HUDEP-2 (cell line): ENCODE measurements at regions not wholly inside any gene's neighbourhood (a gene's known extent, or its start where the extent isn't known, plus 50 kb on each side); places are given as distances from the start of the nearest gene placed in this dataset.
"Not testable (repeated sequence)": the region's sequence is repeated elsewhere in the genome, so short reads cannot be mapped to it uniquely, and the experiment has no call there.

Experiments
- DNase-seq, 76 experiments: peaks; one replicate each; lab custom pipeline; 2025; ENCODE audit not compliant: unreplicated experiment in 76 of 76; lab: John Stamatoyannopoulos, UW

DNA sequence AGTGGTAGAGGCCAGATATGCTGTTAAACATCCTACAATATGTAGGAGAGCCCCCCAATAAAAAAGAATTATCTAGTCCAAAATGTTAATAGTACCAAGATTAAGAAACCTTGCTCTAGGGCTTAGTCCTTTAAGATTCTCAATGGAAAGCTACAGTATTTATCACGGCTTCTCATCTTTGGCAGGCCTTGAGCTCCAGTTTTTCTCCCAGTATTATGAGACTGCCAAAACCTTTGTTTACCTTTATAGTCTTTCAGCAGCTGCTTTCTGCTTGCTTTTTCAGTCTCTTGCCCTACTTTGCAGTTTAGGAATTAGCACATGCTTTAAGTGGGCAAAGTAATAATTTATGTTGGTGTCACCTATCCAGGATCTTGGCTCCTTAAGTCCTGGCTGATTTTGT is 59.7 kb downstream of the NHLRC1 start:
- peak in 2 of 76 experiments; percentile 8 to 12 for DNase-seq

- no peak for DNase-seq
Observed at GRCh38 chr6:18058429-18058828, 64.0 kb downstream of the NHLRC1 start.

DNA sequence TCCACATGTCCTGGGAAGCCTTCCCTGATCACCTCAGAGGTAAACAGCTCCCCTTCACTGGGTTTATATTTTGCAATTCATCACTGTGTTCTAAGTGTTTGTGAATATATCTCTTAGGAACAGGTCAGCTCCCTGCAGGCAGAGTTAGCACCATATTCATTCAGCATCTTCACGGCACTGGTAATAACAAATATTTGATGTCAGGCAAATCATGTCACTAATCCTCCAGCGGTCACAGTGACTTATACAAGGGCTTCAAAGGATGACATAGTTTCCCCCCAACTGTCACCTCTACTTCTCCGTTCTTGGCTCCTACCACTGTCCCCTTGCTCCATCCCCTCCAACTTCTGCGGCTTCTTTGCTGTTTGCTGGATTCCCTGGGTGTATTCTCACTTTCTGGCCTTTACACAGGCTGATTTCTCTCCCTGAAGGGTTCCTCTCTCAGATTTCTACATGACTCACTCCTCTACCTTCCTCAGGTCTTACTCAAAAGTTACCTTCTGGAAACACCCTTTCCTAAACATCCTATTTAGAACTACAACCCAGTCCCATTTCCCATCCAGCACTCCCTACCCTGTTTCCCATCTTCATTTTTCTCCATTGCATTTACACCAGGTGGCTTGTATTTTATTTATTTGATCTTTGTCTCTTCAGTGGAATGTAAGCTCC is 66.6 kb downstream of the NHLRC1 start:
- no peak for DNase-seq

DNA sequence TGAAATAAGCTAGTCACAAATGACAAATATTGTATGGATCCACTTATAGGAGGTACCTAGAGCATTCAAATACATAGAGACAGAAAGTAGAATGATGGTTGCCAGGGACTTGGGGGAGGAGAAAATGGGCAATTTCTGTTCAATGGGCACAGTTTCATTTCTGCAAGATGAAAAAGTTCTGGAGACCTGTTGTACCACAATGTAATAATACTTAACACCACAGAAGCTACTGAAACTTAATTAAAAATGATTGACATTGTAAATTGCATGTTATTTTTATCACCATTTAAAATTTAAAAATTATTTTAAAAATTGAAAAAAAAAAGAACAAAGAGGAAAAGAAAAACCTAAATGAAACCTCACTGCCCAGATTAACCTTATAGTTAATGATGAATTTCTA is 67.4 kb downstream of the NHLRC1 start:
- DNase-seq: no peak

DNA sequence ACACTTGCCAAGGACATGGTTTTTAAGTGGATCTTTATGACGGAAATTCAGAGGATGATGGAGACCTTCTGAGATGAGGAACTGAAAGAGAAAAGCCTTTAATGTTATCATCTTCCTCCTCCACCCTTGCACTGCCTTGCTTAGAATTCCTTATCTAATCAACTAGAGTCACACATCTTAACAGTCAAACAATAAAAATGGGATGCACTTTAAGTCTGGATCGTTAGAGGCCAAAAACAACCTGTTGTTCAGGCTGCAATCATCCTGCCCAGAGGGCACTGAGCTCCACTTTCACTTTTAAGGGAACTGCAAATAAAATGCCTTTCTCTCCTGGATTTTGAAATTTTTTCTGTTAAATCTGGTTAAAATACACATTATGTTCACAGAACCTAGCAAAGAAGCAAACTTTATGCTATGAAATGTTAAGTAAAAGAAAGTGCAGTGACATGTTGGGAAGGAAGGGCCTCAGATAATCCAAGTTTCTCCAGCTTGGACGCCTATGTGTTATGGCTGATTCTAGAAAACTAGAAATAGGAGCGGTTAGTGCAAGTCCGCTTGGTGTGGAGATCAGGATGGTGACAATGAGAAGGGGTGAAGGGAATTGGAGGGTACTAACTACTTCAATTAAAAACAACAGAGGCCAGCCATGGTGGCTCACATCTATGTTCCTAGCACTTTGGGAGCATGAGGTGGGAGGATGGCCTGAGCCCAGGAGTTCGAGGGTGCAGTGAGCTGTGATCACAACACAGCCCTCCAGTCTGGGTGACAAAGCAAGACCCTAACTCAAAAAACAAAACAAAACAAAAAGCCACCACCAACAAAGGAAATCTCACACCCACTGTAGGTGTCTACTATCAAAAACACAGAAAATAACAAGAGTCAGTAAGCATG is 66.4 kb upstream of the KIF13A start:
- peak in 60 of 76 experiments; percentile 8 to 92 (median 55) for DNase-seq

GRCh38 chr6:18053078-18053477 is 65.6 kb upstream of the KIF13A start:
- peak in 2 of 76 experiments; percentile 45 to 51 for DNase-seq

DNA sequence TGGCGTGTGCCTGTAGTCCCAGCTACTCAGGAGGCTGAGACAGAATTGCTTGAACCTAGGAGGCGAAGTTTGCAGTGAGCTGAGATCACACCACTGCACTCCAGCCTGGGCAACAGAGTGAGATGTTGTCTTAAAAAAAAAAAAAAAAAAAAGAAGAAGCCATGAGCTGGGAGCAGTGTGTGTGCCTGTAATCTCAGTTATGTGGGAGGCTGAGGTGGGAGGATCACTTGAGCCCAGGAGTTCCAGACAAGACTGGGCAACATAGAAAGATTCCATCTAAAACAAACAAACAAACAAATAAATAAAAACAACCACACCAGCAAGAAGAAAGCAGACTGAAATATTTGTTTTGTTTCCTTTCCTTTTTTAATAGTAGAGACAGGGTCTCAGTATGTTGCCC is 62.2 kb upstream of the KIF13A start:
- no peak for DNase-seq

- no peak for DNase-seq
Observed at GRCh38 chr6:18048953-18049630, 61.7 kb upstream of the KIF13A start.

- DNase-seq: no peak
Observed at GRCh38 chr6:18047406-18047805, 60.0 kb upstream of the KIF13A start.

DNA sequence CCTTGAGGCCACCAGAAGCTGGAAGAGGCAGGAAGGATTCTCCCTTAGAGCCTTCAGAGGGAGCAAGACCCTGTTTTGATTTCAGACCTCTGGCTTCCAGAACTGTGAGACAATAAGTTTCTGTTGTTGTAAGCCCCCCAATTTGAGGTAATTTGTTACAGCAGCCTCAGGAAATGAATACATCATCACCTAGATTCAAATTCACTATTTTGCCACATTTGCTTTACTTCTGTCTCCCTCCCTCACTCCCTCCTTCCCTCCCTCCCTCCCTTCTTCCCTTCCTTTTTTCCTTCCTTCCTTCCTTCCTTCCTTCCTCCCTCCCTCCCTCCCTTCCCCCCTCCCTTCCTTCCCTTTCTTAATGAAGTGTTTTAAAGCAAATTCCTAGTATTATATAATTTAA is 58.1 kb upstream of the KIF13A start:
- no peak for DNase-seq

DNA sequence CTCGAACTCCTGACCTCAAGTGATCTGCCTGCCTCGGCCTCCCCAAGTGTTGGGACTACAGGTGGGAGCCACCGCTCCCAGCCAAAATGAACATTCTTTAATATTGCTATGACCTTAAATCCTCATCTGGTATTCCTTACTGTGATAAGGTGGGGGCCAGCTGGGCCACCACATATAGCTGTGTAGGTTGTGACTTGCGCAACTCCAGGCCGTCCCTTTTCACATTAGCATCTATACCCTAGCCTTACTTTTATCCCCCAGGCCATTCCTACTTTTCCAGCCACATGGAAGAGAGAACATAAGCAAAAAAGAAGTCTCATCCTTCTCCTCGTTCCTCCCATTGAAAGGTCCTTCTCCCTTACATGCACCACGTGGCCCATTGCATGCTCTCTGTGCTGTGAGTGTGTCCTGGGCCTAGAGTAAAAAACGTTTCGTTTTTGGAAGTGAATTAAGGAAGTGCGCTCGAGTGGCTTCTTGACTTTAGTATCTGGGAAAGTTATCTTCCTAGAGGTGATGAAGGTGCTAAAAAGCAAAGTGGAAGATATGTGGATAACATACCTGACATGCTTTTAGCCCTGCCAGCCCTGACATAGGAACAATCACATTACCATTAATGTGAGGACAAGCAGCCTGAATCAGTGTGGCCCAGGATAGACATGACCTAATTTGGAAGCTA is 56.8 kb upstream of the KIF13A start:
- DNase-seq: no peak

DNA sequence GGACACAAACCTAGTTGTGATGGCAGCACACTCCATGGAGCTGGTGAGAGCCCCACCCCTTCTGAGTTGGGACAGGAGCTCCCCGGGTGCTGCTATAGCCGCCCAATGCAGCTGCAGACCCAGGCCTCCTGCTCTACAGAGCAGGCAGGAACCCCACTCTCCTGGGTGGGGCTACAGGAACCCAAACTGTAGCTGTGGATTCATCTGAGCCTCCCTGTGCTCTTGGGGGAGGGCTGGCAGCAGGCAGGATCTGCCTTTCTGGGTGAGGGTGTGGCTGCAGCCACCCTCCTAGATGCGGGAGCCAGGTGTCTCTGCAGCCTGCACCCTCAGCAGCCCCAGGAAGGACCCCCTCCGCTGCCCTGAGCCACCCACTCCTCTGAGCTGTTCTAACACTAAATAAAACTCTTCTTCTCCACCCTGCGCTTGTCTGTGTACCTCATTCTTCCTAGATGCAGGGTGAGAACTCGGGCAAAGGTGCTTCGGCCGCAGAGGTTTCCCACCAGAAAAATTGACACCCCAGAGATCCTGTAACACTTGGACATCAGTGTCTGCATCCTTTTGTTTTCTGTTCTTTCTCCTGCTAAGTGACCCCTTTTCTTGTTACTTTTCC is 55.2 kb upstream of the KIF13A start:
- DNase-seq: no peak

- DNase-seq: no peak
Observed at GRCh38 chr6:18039481-18039880, 52.0 kb upstream of the KIF13A start.

- DNase-seq: not testable (repeated sequence)
Observed at GRCh38 chr6:18038235-18038634, 50.8 kb upstream of the KIF13A start.
